RCC 7860 (cell line): ENCODE measurements at regions not wholly inside any gene's neighbourhood (a gene's known extent, or its start where the extent isn't known, plus 50 kb on each side); places are given as distances from the start of the nearest gene placed in this dataset.
A peak's percentile ranks its signal among the peaks of the same experiment; 100 is the strongest.
"Not testable (repeated sequence)": the region's sequence is repeated elsewhere in the genome, so short reads cannot be mapped to it uniquely, and the experiment has no call there.

Source experiments
- DNase-seq: peaks from one replicate; pipeline ENCODE4 v3.0.0-alpha.2; 2015; ENCODE audit warnings: low spot score
- FAIRE-seq: peaks from 2 replicates; lab custom pipeline; 2012; peaks lifted over from hg19 to GRCh38; lab: Jason Lieb, UNC

DNA sequence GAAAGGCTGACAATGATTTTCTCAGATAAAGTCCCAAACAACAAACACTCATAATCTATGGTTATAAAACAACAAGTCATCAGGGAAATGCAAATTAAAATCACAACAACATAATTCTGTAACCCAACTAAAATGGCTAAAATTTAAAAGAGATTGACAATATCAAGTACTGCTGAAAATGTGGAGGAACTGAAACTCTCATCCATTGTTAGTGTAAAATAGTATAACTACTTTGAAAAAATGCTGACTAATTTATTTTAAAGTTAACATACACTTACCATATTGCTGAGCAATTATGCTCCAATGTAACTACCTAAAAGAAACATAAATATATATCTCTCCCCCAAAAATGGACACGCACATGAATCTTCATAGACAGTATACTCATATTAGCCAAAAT, 245.9 kb upstream of the SPOPL start:
- FAIRE-seq: no peak

DNA sequence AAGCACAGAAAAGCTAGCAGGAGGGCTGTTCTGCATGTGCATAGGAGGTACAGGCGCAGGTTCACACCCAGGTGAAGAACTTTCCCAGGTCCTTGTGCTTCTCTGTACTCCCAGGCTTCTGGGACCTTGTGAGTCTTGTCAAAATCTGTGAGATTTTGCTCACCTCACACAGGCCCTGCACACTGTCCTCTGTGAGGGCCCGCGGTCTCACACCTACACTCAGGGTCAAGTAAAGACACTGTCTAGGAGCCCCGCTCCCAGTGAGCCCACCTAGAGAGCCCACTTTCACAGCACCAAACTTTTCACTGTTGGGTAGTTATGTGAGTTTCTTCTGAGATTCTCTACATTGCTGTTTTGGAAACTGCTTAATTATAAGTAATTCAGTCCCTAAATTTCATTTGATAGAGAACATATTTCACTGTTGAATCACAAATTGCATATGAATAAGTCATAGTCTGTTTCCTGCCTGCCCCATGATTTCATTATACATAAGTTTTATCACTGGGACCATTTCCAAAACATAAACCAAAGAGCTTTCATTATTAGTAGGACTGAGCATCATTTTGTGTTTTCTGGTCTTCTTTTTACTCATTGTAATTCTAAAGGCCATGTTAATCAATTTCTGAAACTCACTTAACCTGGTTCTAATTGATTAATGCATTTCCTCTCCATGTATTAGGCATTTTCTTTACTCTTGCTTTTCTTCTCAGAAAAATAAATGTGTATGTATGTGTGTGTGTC, 234.2 kb upstream of the SPOPL start:
- peak; percentile 82 for DNase-seq
- peak; percentile 95 for FAIRE-seq

More for the DNA sequence above, 245.9 kb upstream of the SPOPL start:
- DNase-seq: no peak

DNA sequence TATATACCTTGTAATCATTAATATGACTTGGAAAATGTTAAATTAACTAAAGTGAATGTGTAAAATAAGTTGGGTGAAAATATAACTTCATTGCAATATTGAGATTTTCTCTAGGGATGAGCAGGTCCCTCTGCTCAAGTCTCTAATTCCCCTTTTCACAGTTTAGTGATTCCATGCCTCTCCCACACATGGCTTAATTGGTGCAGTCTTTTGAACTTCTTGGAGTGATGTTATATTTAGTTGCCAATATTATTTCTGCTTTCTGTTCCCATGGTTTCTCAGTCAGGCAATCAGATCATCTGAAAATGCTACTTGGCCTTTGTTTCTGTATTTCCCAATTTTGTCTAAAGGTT, 233.7 kb upstream of the SPOPL start:
- DNase-seq (peak; percentile 74), FAIRE-seq (no peak)

DNA sequence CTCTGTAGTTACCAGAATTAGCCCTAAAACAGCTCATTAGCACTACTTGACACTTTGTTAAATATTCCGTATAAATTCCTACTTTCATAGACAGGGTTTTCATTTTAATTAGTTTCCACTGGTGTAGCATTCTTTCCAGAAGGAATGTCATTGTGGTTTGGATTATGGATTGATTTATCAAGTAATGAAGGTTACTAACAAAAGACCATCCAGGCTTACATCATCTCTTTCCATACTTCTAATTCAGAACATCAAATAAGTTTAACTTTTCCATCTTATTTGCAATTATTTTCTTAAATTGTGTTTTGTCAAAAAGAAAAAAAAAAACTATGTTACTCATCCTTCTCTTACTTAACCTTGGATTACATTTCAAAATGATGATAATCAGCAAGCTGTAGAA, 231.8 kb upstream of the SPOPL start:
- FAIRE-seq: peak; percentile 55

DNA sequence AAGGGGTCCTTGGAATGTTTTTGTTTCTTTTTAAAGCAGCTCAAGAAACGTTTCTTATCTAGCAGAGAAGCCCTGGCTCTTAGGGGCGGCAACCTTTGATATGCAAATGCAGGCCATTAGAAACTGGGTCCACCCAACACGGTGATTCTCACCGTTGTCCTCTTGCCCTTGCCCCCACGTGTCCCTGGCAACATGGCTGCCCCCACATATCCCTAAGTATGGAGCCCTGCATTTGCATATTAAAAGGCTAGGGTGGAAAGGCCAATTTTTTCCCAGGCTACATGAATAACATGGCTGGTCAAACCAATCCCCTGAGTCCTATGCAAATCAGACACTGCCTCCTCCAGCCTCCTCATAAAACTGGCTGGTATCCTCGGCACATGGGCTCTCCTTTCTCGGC, 230.1 kb upstream of the SPOPL start:
- no peak for DNase-seq
- no peak for FAIRE-seq

More for the DNA sequence above, 231.8 kb upstream of the SPOPL start:
- no peak for DNase-seq

DNA sequence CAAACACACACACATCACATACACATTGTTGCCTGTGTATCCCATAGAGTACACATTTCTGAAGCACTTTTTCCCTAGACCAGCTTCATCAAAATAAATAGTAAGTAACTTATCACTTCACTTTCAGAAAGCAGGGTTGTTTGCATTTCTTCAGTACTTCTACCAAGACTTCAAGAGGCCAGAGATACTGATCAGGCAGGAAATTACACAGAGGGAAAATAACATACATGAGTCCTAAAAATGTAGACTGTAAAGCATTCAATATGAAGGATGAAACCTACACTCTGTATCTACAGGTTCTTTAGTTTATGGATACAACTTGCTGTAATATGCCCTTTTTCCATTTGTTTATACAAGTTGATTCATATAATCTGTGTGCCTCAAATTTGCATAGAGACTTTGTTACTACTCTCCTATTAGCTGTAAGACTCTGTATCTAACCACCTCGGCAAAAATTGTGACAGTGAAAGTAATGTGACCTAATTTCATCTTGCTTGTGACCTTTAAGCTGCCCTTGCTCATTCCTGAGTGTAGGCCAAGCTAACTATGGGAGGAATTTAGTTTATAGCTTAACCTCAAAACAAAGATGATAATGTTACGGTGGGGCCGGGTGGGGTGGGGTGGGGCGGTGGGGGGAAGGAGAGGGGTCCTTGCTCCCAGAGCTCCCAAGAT, 228.9 kb upstream of the SPOPL start:
- FAIRE-seq (no peak), DNase-seq (no peak)

DNA sequence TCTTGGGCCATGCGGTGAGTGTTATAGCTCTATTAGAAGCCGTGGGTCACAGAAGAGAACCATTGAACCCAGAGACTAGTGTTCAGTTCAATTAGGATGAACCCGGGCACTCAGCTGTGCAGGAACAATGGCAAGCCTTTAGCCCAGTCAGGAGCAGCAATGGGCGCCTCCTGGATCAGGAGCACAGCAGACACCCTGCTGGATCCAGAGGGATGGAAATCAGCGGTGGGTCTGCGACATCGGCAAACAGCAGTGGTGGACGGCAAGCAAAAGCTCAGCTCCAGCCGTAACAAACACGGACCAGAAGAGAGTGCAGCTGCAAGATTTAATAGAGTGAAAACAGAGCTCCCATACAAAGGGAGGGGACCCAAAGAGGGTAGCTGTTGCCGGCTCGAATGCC, 228.3 kb upstream of the SPOPL start:
- not testable (repeated sequence) for DNase-seq, FAIRE-seq

DNA sequence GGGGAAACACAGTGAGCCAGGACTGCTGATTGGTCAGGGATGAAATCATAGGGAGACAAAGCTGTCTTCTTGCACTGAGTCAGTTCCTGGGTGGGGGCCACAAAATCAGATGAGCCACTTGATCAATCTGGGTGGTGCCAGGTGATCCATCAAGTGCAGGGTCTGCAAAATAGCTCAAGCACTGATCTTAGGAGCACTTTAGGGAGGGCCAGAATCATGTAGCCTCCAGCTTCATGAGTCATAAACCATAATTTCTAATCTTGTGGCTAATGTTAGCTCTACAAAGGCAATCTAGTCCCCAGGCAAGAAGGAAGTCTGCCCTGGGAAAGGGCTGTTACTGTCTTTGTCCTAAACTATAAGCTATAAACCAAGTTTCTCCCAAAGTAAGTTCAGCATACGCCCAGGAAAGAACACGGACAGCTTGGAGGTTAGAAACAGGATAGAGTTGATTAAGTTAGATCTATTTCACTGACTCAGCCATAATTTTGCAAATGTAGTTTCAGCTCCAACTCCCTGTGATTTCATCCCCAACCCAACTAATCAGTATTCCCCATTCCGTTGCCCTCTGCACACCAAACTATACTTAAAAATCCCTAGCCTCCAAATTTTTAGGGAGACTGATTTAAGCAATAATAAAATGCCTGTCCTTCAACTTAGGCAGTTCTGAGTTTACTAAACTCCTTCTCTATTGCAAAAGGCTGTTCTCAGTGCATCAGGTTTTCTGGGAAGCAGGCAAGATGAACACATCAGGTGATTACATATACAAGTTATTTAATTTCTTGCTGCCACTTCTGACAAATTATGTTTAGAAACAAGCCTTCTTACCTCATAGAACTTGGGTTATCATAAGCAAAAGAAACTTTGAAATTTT, 226.9 kb upstream of the SPOPL start:
- peak; percentile 92 for FAIRE-seq

DNA sequence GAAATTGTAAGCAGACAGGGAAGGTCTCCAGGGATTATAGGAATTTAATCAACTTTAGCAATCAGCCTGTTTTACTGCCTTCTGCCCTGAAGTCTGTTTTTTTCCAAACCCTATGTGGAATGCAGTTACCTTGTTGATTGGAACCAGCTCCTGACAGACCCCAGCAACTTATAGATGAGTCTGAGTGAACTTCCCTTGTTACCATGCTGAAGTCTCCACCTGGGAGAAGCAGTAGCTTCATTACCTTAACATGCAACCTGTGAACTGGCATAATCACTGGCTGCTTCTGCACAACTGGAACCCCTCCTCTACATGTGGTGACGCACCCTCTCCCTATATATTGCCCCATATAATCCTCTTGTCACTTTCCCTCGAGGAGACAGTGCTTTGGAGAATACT, 226.3 kb upstream of the SPOPL start:
- FAIRE-seq: no peak

More for the DNA sequence above, 226.9 kb upstream of the SPOPL start:
- DNase-seq: peak; percentile 80

DNA sequence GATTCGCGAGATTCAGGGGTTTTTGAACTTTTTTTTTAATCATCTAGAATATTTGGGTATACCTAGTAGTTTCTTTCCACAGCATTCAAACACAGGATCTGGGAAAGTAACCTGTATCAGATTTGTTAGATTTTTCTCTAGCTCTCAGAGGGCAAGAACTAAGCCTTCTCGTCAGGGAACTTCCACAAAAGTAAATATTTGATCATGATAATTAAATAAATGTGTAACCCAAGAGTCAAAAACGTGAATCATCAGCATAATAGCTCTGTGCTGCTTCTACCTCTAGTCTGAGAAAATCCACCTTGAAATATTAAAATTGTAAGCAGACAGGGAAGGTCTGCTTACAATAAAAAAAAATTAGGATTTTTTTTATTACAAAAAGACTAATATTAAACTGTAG, 225.7 kb upstream of the SPOPL start:
- peak; percentile 76 for DNase-seq

More for the DNA sequence above, 226.3 kb upstream of the SPOPL start:
- no peak for DNase-seq

DNA sequence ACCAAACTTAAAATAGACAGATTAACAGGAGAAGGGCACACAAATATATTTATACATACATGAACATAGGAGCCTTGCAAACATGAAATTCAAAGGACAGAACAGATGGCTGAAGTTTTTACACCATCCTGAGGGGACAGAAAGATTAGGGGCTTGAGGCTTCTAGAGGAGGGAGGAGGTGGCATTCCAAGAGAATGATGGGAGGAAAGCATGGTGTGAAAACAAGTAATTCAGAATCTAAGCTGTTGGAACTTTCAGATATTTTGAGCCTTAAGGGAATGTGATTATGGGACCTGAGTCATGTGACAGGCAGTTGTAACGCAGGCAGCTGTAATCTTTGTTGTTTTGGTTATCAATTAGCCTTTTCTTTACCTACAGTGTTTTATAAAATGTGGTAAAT, 225.2 kb upstream of the SPOPL start:
- FAIRE-seq (peak; percentile 37), DNase-seq (peak; percentile 27)

More for the DNA sequence above, 225.7 kb upstream of the SPOPL start:
- FAIRE-seq: peak; percentile 94

DNA sequence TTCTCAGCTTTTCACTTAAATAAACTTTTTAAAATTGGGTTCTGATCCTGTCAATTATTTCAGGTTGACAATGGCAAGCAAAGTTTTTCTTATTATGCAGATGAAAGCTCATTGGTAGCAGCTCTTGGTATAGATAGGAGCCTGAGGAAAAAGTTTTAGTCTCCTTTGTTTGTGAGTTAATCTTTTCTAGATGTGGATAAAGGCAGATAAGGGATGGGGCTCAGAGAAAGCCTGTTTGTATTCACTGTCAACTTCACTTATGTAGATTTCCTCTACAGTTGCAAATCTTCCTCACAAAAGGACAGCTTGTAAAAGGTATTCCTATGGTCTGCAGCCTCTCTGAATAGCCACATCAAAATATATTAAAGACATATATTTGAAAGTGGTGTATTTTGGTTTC, 224.5 kb upstream of the SPOPL start:
- no peak for DNase-seq
- no peak for FAIRE-seq

DNA sequence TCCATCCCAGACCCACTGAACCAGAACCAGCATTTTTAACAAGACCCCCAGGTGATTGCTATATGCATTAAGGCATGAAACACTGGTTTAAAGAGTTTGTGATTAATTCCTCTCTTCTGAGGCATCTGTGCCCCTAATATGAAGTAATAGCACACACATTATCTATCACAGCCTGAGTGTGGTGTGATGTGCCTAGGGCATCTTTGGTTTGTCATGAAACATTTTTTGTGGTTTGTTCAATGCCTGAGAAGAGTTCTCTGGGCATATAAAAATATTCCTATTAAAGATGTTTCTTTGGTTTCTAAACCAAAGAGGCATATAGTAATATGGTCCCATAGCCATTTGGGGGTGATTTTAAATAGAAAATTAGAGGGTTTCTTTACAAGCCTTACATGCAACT, 221.7 kb upstream of the SPOPL start:
- no peak for DNase-seq
- FAIRE-seq: no peak

DNA sequence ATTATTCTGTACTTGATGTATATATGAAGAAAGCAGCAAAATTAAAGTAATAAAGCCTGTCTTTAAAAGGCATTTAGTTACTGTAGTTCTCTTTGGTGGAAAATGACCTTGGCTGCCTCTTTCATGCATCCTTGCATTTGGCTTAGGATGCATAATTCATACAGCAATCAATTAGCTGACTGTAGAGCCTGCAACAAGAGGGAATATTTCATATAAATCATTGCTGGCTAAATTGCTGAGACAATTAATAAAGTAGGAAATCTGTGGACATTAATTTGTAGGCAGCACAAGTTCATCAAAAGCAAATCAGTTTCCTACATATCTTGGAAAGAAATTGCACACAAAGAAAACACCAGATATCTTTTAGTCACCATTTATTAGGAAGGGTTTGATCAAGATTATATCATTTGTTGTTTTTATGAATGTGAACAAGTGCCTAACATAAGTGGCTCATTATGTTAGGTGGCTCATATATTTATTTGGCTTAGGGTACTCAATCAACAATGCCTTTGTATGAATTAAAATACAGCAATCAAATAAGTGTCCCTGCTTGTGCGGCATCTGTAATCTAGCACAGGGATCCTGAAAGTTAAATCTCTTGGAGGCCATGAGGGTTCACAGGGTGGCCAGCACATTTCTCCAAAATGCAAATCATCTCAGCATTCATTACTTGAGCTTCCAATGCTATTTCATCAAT, 220.4 kb upstream of the SPOPL start:
- DNase-seq (no peak), FAIRE-seq (no peak)

DNA sequence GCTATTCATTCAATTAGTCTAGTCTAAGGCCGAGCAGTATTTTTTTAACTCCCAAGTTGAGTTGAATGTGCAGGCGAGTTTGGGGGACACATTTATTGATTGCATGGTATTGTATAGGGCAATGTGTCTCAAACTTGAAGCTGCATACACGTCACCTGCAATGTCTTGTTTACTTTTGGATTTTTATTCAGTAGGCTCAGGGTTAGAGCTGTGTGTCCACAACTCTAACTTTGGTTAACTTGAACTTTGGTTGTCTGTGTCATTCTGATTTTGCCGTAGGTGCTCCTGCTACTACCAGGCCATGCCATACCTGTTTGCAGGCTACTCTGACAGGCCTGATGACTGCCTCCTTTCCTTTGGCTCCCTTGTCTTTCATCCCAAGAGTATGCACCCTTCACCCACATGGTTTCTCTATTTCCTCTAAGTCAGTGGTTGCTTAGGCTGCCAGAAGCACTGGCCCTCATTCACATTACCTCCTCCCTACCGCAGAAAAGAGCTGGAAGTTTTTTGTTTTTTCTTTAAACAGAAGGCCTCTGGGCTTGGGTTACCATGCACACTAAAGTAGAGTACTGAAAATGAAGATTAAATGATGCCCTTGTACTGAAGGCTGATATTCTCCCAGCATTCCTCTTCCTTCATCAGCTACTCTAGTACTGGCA, 219.4 kb upstream of the SPOPL start:
- DNase-seq (no peak), FAIRE-seq (no peak)

DNA sequence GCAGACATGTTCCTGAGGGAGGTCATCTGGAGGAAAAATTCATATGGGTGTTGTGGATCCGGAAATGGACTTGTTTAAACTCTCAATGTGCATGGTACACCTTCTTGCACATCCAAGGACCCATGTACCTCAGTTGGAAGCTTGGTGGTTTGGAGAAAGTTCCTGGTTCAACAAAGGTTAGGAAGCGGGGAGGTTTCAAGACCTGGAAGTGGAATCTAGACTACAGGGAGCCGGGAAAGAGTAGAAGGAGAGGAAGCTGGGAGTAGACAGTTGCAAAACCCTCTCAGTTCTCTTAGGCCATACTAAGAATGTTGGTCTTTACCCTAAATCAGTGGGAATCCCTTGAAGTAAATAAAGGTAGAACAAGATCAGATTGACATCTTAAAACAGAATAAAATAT, 209.8 kb upstream of the SPOPL start:
- no peak for FAIRE-seq
- DNase-seq: no peak

DNA sequence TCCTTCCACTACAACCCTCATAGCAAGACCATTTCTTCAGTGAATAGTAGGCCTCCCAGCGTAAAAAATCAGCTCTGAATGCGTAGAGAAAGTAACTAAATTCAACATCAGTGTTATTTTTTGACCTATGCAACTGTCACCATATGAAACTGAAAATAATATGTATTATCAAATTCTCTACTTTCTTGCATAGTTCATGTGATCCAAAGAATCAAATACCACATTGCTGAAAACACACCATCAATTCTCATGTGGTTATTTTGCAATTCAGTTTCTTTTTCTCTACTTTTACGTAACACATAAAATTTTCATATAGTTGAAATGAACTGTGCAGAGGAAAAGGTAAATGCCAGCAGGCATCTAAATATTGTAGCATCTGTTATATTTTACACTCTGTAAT, 208.5 kb upstream of the SPOPL start:
- no peak for DNase-seq
- no peak for FAIRE-seq

DNA sequence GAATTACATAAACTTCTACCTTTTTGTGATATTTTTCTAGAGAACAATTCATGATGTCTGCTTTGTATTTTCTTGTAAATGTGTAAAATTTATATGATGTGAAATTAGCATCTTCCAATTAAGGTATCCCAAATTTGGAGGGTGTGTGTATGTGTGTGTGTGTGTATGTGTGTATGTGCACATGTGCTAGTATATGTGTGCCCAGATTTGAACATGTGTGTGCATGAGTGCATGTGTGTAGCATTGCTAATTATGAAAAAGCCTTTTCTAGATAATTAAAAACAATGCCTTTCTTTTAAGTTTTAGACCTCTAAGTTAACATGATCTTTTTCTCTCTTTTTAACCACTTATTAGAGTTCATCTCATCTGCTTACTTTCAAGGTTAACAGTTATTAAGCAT, 208.0 kb upstream of the SPOPL start:
- FAIRE-seq: no peak
- DNase-seq: no peak

DNA sequence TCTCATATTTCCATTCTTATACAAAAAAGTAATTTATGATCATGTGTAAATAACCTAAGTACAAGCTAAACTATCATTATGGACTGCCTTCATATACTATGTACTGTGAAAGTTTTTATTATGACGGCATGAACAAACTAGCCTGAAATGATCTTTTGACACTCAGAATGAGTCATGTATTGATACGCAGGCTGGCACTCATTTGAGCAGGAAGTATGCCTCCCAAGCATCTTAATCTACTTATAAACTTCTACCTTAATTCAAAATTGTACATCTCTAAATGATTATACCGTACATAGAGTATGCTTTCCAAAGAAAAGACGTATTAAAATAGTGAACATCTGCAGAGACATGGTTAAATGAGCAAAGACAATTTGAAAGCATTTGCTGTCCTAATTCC, 207.1 kb upstream of the SPOPL start:
- DNase-seq (no peak), FAIRE-seq (no peak)

DNA sequence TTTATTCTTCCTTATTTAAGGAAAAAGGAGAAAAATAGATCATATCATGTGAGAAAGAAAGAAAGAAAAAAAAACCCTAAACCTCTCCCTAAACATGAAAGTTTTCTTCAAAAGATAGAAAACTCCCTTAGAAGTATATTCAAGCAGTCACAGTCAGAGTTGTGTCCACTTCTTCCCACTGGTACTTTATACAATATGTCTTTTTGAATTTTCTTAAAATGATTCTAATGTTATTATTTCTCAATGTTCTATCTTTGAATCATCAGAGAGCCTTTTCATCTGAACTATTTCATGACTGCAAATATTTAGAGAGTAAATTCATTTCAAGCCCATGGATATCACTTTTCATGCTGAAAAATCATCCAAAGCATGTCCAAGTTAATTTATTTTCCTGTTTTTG, 205.2 kb upstream of the SPOPL start:
- FAIRE-seq: no peak

More for the DNA sequence above, 205.2 kb upstream of the SPOPL start:
- DNase-seq: no peak
